ENCODE measurements at regions not wholly inside any gene's neighbourhood (a gene's known extent, or its start where the extent isn't known, plus 50 kb on each side); places are given as distances from the start of the nearest gene placed in this dataset.
"Not testable (repeated sequence)": the region's sequence is repeated elsewhere in the genome, so short reads cannot be mapped to it uniquely, and the experiment has no call there.

DNA sequence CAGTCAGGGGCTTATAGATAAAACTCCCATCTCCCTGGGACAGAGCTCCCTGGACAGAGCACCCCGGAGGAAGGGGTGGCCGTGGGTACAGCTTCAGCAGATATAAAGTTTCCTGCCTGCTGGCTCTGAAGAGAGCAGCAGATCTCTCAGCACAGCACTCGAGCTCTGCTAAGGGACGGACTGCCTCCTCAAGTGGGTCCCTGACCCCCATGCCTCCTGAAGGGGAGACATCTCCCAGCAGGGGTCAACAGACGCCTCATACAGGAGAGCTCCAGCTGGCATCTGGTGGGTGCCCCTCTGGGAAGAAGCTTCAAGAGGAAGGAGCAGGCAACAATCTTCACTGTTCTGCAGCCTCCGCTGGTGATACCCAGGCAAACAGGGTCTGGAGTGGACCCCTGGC, 142.1 kb downstream of the OXSM start:
- DNase-seq (ENCODE audit: low read depth, low spot score); H3K4me3 ChIP-seq (ENCODE audit: low read length): not testable (repeated sequence)

DNA sequence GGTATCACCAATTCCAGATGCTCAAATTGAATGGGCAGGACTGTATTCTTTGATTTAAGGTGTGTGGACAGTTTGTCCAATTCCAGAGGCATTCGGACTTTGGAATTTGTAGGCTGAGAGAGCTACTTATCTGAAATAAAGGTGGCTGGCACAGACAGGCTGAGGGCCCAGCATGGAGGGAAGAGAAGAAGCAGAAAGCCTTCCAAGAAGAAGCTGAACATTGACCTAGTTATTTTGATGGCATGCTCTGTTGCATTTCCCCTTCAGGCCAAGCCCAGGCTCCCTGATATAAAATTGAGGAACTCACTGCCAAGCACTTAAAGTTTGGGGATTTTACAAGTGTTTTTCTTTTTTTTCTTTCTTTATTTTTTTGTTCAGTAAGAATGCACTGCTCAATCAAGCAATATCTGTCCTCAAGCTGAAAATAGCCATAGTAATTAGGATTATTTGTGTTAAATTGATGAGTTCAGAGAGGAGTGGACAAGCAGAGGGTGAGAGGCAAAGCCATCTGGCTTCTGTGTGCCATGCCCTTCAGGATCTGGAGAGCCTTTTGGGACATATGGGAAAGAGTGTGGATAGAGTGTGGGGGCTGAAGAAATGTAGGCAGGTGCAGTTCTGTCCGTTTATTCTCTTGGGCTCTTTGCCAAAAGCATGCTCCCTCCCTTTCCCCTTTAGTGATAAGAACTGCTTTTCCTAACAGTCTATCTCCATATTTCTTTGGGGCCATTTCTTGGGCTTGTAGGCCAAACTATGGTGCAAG, 148.9 kb downstream of the OXSM start:
- H3K4me3 ChIP-seq (ENCODE audit: low read length), result no peak overlapping the region
- no peak for DNase-seq (ENCODE audit: low read depth, low spot score)

- no peak for DNase-seq (ENCODE audit: low read depth, low spot score)
- H3K4me3 ChIP-seq (ENCODE audit: low read length), result no peak overlapping the region
Measured at GRCh38 chr3:25940935-25941334, 151.0 kb downstream of the OXSM start.

GRCh38 chr3:25944329-25944728, 154.4 kb downstream of the OXSM start:
- no peak overlapping the region for H3K4me3 ChIP-seq (ENCODE audit: low read length)
- DNase-seq (ENCODE audit: low read depth, low spot score), result no peak

- no peak for DNase-seq (ENCODE audit: low read depth, low spot score)
- no peak overlapping the region for H3K4me3 ChIP-seq (ENCODE audit: low read length)
Measured at GRCh38 chr3:25945366-25945765, 155.5 kb downstream of the OXSM start.

GRCh38 chr3:25945836-25946235, 155.9 kb downstream of the OXSM start:
- H3K4me3 ChIP-seq (ENCODE audit: low read length), result no peak overlapping the region
- no peak for DNase-seq (ENCODE audit: low read depth, low spot score)

GRCh38 chr3:25952133-25952532, 162.2 kb downstream of the OXSM start:
- DNase-seq (ENCODE audit: low read depth, low spot score), result no peak
- H3K4me3 ChIP-seq (ENCODE audit: low read length), result no peak overlapping the region

GRCh38 chr3:25957026-25957425, 167.1 kb downstream of the OXSM start:
- no peak overlapping the region for H3K4me3 ChIP-seq (ENCODE audit: low read length)
- DNase-seq (ENCODE audit: low read depth, low spot score), result no peak

GRCh38 chr3:25960776-25961175, 170.9 kb downstream of the OXSM start:
- no peak overlapping the region for H3K4me3 ChIP-seq (ENCODE audit: low read length)
- no peak for DNase-seq (ENCODE audit: low read depth, low spot score)

DNA sequence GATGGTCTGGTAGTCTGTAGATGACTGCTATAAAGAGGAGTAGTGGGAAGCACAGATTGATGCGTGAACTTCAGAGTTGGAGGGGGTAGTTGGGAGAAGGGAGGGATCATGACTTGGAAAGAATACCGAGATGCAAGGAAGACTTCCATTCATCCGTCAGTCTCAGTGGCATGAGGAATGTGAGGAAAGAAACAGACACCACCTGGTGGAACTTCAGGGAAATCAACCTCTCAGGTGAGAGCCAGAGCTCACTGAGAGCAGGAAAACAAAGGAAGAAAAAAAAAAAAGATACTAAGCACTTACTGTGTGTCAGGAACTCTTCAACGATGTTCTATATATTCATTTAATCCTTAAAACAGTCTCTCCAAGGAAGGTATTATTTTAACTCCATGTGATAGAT, 172.4 kb downstream of the OXSM start:
- no peak for DNase-seq (ENCODE audit: low read depth, low spot score)
- H3K4me3 ChIP-seq (ENCODE audit: low read length), result no peak overlapping the region

- no peak for DNase-seq (ENCODE audit: low read depth, low spot score)
- no peak overlapping the region for H3K4me3 ChIP-seq (ENCODE audit: low read length)
Measured at GRCh38 chr3:25964141-25964540, 174.3 kb downstream of the OXSM start.

DNA sequence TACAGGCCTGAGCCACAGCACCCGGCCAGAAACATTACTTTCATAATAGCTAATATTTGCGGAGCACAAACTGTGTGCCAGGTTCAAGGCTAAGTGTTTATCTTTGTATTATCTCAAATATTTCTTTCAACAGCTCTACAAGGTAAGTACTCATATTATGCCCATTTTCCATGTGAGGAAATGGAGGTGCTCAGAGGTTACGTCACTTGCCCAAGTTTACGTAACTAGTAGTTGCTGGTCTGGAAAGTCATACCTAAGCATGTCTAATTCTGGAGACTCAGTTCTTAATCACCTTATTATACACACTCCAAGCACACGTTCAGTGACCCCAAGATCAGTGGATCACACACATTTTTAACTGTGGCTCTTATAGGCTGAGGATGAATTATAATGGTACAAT, 177.5 kb downstream of the OXSM start:
- H3K4me3 ChIP-seq (ENCODE audit: low read length), result no peak overlapping the region
- no peak for DNase-seq (ENCODE audit: low read depth, low spot score)

DNA sequence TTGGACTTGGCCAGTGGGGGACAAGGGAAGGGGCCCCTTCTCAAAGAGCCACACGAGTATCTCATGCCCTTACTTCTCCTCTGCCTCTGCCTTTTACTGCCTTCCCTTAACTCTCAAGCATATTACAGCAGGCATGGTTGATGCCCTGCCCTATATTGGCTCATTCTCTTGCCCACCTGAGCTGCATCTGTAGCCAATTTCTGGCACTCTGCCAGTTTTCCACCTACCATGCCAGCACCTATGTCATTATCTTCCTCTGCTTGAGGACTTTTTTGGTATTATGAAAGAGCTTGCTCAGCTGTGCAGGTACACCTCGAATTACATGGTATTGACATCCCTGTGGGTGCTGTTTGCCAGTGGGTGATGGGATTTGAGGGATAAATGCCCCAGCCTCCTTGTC, 181.8 kb downstream of the OXSM start:
- no peak overlapping the region for H3K4me3 ChIP-seq (ENCODE audit: low read length)
- no peak for DNase-seq (ENCODE audit: low read depth, low spot score)

DNA sequence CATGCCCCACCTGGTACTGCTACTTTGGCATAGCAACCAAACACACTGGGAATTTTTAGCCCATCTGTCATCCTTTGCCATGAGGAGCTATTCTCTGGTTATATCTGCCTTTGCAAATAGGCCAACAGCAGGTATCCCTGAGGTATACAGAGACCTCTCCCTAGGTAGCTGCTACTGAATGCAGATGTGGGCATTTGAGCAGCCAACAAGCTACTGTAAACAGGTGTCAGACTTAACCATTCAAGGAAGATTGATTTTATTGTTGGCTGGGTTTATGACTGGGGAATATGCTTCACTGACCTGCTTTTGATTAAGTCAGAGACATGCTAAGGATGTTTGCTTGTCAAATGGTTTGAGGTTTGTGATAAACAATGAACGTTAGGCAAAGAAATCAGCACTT, 183.2 kb downstream of the OXSM start:
- no peak for DNase-seq (ENCODE audit: low read depth, low spot score)

DNA sequence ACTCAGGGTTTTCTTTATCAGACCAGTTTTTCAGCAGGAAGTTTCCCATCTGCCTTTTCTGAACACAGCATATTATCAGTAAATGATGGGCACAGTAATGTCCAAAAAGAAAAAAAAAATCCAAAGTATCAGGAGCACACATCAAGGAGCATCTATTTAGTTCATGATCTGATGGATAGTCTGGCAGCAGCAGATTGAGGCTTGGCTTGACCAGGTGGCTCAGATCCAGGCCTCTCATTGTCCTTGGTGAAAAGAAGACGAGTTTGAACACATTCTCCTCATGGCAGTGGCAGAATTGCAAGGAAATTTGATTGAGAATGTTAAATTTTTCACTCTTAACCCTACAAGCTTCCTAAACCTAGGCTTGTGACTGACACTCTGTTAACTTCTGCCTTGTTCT, 192.9 kb downstream of the OXSM start:
- no peak overlapping the region for H3K4me3 ChIP-seq (ENCODE audit: low read length)
- DNase-seq (ENCODE audit: low read depth, low spot score), result no peak

More for the DNA sequence above, 183.2 kb downstream of the OXSM start:
- no peak overlapping the region for H3K4me3 ChIP-seq (ENCODE audit: low read length)

- DNase-seq (ENCODE audit: low read depth, low spot score), result no peak
- no peak overlapping the region for H3K4me3 ChIP-seq (ENCODE audit: low read length)
Measured at GRCh38 chr3:25985621-25986020, 195.7 kb downstream of the OXSM start.

- H3K4me3 ChIP-seq (ENCODE audit: low read length), result no peak overlapping the region
- no peak for DNase-seq (ENCODE audit: low read depth, low spot score)
Measured at GRCh38 chr3:25992606-25993005, 202.7 kb downstream of the OXSM start.

DNA sequence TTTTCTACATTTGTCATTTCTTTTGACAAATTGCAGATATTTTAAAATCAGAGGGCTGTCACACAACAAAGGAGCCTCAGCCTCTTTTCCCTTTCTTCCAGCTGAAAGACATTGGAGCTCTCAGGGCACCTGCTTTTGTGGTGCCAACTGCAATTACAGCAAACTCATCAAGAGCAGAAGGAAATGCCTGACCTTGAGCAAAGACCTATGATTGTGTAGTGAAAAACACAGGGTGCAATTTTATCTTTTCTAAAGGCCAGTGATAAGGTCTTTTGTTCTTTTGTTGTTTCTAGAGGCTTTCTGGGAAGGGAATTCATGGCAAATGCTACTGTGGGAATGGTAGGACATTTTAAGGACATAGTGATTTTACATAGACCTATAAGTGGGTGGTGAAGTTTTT, 214.3 kb downstream of the OXSM start:
- H3K4me3 ChIP-seq (ENCODE audit: low read length), result no peak overlapping the region
- no peak for DNase-seq (ENCODE audit: low read depth, low spot score)

- no peak for DNase-seq (ENCODE audit: low read depth, low spot score)
- no peak overlapping the region for H3K4me3 ChIP-seq (ENCODE audit: low read length)
Measured at GRCh38 chr3:26011276-26011675, 221.4 kb downstream of the OXSM start.

- no peak for DNase-seq (ENCODE audit: low read depth, low spot score)
- H3K4me3 ChIP-seq (ENCODE audit: low read length), result no peak overlapping the region
Measured at GRCh38 chr3:26012241-26012745, 222.4 kb downstream of the OXSM start.

- H3K4me3 ChIP-seq (ENCODE audit: low read length), result no peak overlapping the region
- no peak for DNase-seq (ENCODE audit: low read depth, low spot score)
Measured at GRCh38 chr3:26015752-26016151, 225.9 kb downstream of the OXSM start.

Data from Jurkat, Clone E6-1 (cell line).